IMR-90 (cell line): ENCODE measurements at regions not wholly inside any gene's neighbourhood (a gene's known extent, or its start where the extent isn't known, plus 50 kb on each side); places are given as distances from the start of the nearest gene placed in this dataset.

Experiments used
- ATAC-seq: fragments of 200-7000 bp; cut with Tn5 transposase; 2 replicates; pipeline ENCODE4 v1.9.1; 2020; ENCODE audit warnings: low read depth, mild to moderate bottlenecking, moderate library complexity
- BruUV-seq: library from RNA; stranded (reverse); fragments of 400-500 nt; replicated peaks from 2 replicates; lab custom pipeline; 2021; lab: Mats Ljungman, UMichigan
- CTCF ChIA-PET: fragments of 300-600 bp; formaldehyde crosslinking; extraction: SDS; loops from one replicate; lab custom pipeline; 2021; ENCODE audit warnings: antibody characterized with exemption; lab: Yijun Ruan, JAX
- POLR2A ChIA-PET: fragments of 300-600 bp; sonication (Branson Sonifier 250); formaldehyde crosslinking; loops from one replicate; lab custom pipeline; 2022; ENCODE audit warnings: antibody characterized with exemption; ENCODE audit not compliant: unreplicated experiment; lab: Charles Lee
- DNase-seq: peaks from one replicate; pipeline ENCODE4 v3.0.0; 2013
- H2AFZ ChIP-seq: replicated peaks from 2 replicates; pipeline ENCODE3; 2013; ENCODE audit warnings: low read length, mild to moderate bottlenecking; ENCODE audit not compliant: poor library complexity
- H2AK5ac ChIP-seq: 2 replicates; pipeline ENCODE4 v1.6.1; 2013; ENCODE audit warnings: low read depth, low read length, inconsistent platforms
- H2AK9ac ChIP-seq: replicated peaks from 2 replicates; pipeline ENCODE3; 2013; ENCODE audit warnings: mild to moderate bottlenecking, low read depth, low read length, moderate library complexity; ENCODE audit not compliant: poor library complexity
- H2BK120ac ChIP-seq: 2 replicates; pipeline ENCODE4 v1.6.1; 2013; ENCODE audit warnings: low read depth, low read length, inconsistent platforms
- H2BK15ac ChIP-seq: 3 replicates; pipeline ENCODE4 v1.6.1; 2013; ENCODE audit warnings: low read depth, low read length, inconsistent platforms
- H2BK20ac ChIP-seq: 2 replicates; pipeline ENCODE4 v1.6.1; 2013; ENCODE audit warnings: low read depth, mild to moderate bottlenecking, inconsistent platforms, low read length, moderate library complexity
- H2BK5ac ChIP-seq: 2 replicates; pipeline ENCODE4 v1.6.1; 2013; ENCODE audit warnings: mild to moderate bottlenecking, low read depth, low read length, inconsistent platforms; ENCODE audit not compliant: poor library complexity, severe bottlenecking
- H3K14ac ChIP-seq: replicated peaks from 2 replicates; pipeline ENCODE4 v1.6.1; 2013; ENCODE audit warnings: low read depth, low read length, inconsistent platforms
- H3K18ac ChIP-seq: 2 replicates; pipeline ENCODE4 v1.6.1; 2013; ENCODE audit warnings: low read depth, low read length, control low read depth
- H3K23ac ChIP-seq: 2 replicates; pipeline ENCODE4 v1.6.1; 2013; ENCODE audit warnings: low read depth, low read length, inconsistent platforms
- H3K27ac ChIP-seq: 2 replicates; pipeline ENCODE4 v1.5.1; 2013; ENCODE audit warnings: mild to moderate bottlenecking, control low read depth, low read length; ENCODE audit not compliant: insufficient read depth
- H3K27me3 ChIP-seq: 2 replicates; pipeline ENCODE4 v1.6.1; 2013; ENCODE audit warnings: low read length; ENCODE audit not compliant: control insufficient read depth, insufficient read depth
- H3K36me3 ChIP-seq: 2 replicates; pipeline ENCODE4 v1.6.1; 2013; ENCODE audit warnings: low read length, mixed read lengths; ENCODE audit not compliant: control insufficient read depth, insufficient read depth
- H3K4ac ChIP-seq: 2 replicates; pipeline ENCODE4 v1.6.1; 2013; ENCODE audit warnings: low read depth, low read length, inconsistent platforms
- H3K4me1 ChIP-seq: 2 replicates; pipeline ENCODE4 v1.6.1; 2013; ENCODE audit warnings: low read length, mixed read lengths; ENCODE audit not compliant: control insufficient read depth, insufficient read depth
- H3K4me2 ChIP-seq: 2 replicates; pipeline ENCODE4 v1.6.1; 2013; ENCODE audit warnings: low read depth, mild to moderate bottlenecking, control low read depth, low read length, moderate library complexity
- H3K4me3 ChIP-seq: 2 replicates; pipeline ENCODE4 v1.5.1; 2013; ENCODE audit warnings: low read depth, mild to moderate bottlenecking, control low read depth, low read length, moderate library complexity; ENCODE audit not compliant: insufficient read depth
- H3K56ac ChIP-seq: 2 replicates; pipeline ENCODE4 v1.6.1; 2013; ENCODE audit warnings: low read length, inconsistent platforms; ENCODE audit not compliant: insufficient read depth; ENCODE audit errors: extremely low read depth
- H3K79me1 ChIP-seq, 2 experiments: 2 replicates each; pipeline ENCODE4 v1.6.1; 2013; ENCODE audit warnings: low read length in 2 of 2, inconsistent platforms in 1 of 2, low read depth in 1 of 2
- H3K9ac ChIP-seq: 2 replicates; pipeline ENCODE4 v1.6.1; 2013; ENCODE audit warnings: low read depth, low read length, control low read depth
- H3K9me1 ChIP-seq: 2 replicates; pipeline ENCODE4 v1.6.1; 2013; ENCODE audit warnings: low read length, inconsistent platforms; ENCODE audit not compliant: insufficient read depth
- H3K9me3 ChIP-seq: 2 replicates; pipeline ENCODE4 v1.6.1; 2013; ENCODE audit warnings: low read length; ENCODE audit not compliant: control insufficient read depth, insufficient read depth
- H4K20me1 ChIP-seq: 2 replicates; pipeline ENCODE4 v1.6.1; 2013; ENCODE audit warnings: low read length, inconsistent platforms; ENCODE audit not compliant: insufficient read depth
- H4K5ac ChIP-seq: 2 replicates; pipeline ENCODE4 v1.6.1; 2013; ENCODE audit warnings: mild to moderate bottlenecking, low read depth, low read length, control low read depth
- H4K8ac ChIP-seq, 2 experiments: 2 replicates each; pipeline ENCODE4 v1.6.1; 2013; ENCODE audit warnings: low read depth in 2 of 2, low read length in 2 of 2, control low read depth in 1 of 2, inconsistent platforms in 1 of 2
- H4K91ac ChIP-seq: 2 replicates; pipeline ENCODE4 v1.6.1; 2013; ENCODE audit warnings: low read depth, low read length, inconsistent platforms; ENCODE audit not compliant: insufficient read depth
- POLR2A ChIP-seq: IDR thresholded peaks from 2 replicates; pipeline ENCODE4 v1.6.1; 2012; ENCODE audit warnings: mild to moderate bottlenecking, low read depth, low read length
- WGBS, 2 experiments: methylation state at CpG; one replicate each; pipeline versions ENCODE4 v1.1.5 to v1.1.7; 2013; ENCODE audit warnings: missing lambda C conversion rate in 2 of 2; ENCODE audit not compliant: insufficient read length in 1 of 2; ENCODE audit errors: extremely low coverage in 2 of 2; 5-methylcytosine and 5-hydroxymethylcytosine counted together
- dilution Hi-C: fragments of 300-500 bp; cut with HindIII; formaldehyde crosslinking; loops from one replicate; pipeline ENCODE4 v1.14.3; 2018; ENCODE audit warnings: low sequenced_read_pairs; ENCODE audit not compliant: unreplicated experiment
- in situ Hi-C: fragments of 300-500 bp; cut with MboI; formaldehyde crosslinking; loops from 3 replicates; pipeline ENCODE4 v1.14.3; 2019; ENCODE audit warnings: low sequenced_read_pairs, inconsistent platforms, mixed read lengths
- intact Hi-C: fragments of 100-400 bp; cut with micrococcal nuclease; formaldehyde crosslinking; loops from 2 replicates; pipeline ENCODE4 v1.10.0; 2022

GRCh38 chr3:94520364-94520763 is 457.5 kb downstream of the NSUN3 start:
- in situ Hi-C loops: no loop called here
- WGBS, 2 experiments: no CpG with 5 or more reads among the region's 1 CpG
- H3K79me1 ChIP-seq: no peaks in the 10 kb centered on the region
- no peaks in the 10 kb centered on the region for H3K36me3 ChIP-seq
- H2AK9ac ChIP-seq: no peak overlapping the region
- no peak overlapping the region for H3K4me3 ChIP-seq
- H2BK20ac ChIP-seq: no peak overlapping the region
- H3K14ac ChIP-seq: no peak overlapping the region
- no peak overlapping the region for H2AK5ac ChIP-seq
- H3K56ac ChIP-seq: no peak overlapping the region
- H3K9me1 ChIP-seq: no peaks in the 10 kb centered on the region
- no peak overlapping the region for H3K18ac ChIP-seq
- CTCF ChIA-PET: no interaction called here
- no peak overlapping the region for H3K23ac ChIP-seq
- no peaks in the 10 kb centered on the region for H3K27me3 ChIP-seq
- no peak overlapping the region for H2BK120ac ChIP-seq
- no peaks in the 10 kb centered on the region for H3K4me1 ChIP-seq
- no peaks in the 10 kb centered on the region for H3K9me3 ChIP-seq
- intact Hi-C loops: no loop called here
- H4K20me1 ChIP-seq: no peaks in the 10 kb centered on the region
- no TSS peak for BruUV-seq
- no peak for DNase-seq
- TF ChIP-seq POLR2A: no peak
- ATAC-seq: no peak
- no peak overlapping the region for H2AFZ ChIP-seq
- no peak overlapping the region for H3K27ac ChIP-seq
- POLR2A ChIA-PET: no interaction called here
- no peak overlapping the region for H3K4ac ChIP-seq
- H2BK15ac ChIP-seq: no peak overlapping the region
- no peak overlapping the region for H4K91ac ChIP-seq
- H2BK5ac ChIP-seq: no peak overlapping the region
- H3K4me2 ChIP-seq: no peak overlapping the region
- H4K5ac ChIP-seq: no peak overlapping the region
- dilution Hi-C loops: no loop called here
- H3K9ac ChIP-seq: no peak overlapping the region
- no peak overlapping the region for H4K8ac ChIP-seq
